Kidney (tissue), 13 donors: ENCODE measurements at regions not wholly inside any gene's neighbourhood (a gene's known extent, or its start where the extent isn't known, plus 50 kb on each side); places are given as distances from the start of the nearest gene placed in this dataset.

Experiments
- DNase-seq, 5 donors: peaks; one replicate each; pipeline ENCODE4 v3.0.0-alpha.2; 2013 to 2020
- FAIRE-seq: peaks from 2 replicates; lab custom pipeline; 2012; peaks lifted over from hg19 to GRCh38; lab: Jason Lieb, UNC
- H3K27ac ChIP-seq, 2 donors: one replicate each; pipeline ENCODE4 v1.7.0; 2013; ENCODE audit warnings: low read depth in 2 of 2, low read length in 2 of 2, inconsistent platforms in 1 of 2
- H3K27me3 ChIP-seq: one replicate; pipeline ENCODE4 v1.7.1; 2013; ENCODE audit warnings: low read length, inconsistent platforms; ENCODE audit not compliant: control insufficient read depth, insufficient read depth
- H3K36me3 ChIP-seq, 3 donors: one replicate each; pipeline versions ENCODE4 v1.7.0 to v1.7.1; 2013; ENCODE audit warnings: low read length in 3 of 3, control low read depth in 1 of 3, inconsistent platforms in 1 of 3; ENCODE audit not compliant: insufficient read depth in 3 of 3, control insufficient read depth in 2 of 3
- H3K4me1 ChIP-seq, 3 donors: one replicate each; pipeline versions ENCODE4 v1.7.0 to v1.7.1; 2013; ENCODE audit warnings: low read length in 3 of 3, inconsistent platforms in 1 of 3, low read depth in 1 of 3; ENCODE audit not compliant: control insufficient read depth in 2 of 3, insufficient read depth in 2 of 3
- H3K4me3 ChIP-seq, 3 donors: one replicate each; pipeline versions ENCODE4 v1.7.0 to v1.8.1; 2013; ENCODE audit warnings: low read length in 3 of 3, control low read depth in 1 of 3, inconsistent platforms in 1 of 3
- H3K9ac ChIP-seq, 3 donors: one replicate each; pipeline versions ENCODE4 v1.7.0 to v1.7.1; 2013; ENCODE audit warnings: low read length in 3 of 3, control low read depth in 1 of 3, inconsistent platforms in 1 of 3
- H3K9me3 ChIP-seq, 3 donors: one replicate each; pipeline versions ENCODE4 v1.7.0 to v1.7.1; 2013; ENCODE audit warnings: low read length in 3 of 3, control low read depth in 1 of 3, inconsistent platforms in 1 of 3; ENCODE audit not compliant: control insufficient read depth in 2 of 3, insufficient read depth in 1 of 3
- CTCF ChIP-seq: IDR thresholded peaks from 3 replicates; pipeline ENCODE4 v1.5.1; 2012; ENCODE audit warnings: mild to moderate bottlenecking, moderate library complexity, borderline replicate concordance; ENCODE audit not compliant: insufficient read depth; ENCODE audit errors: extremely low read depth
- intact Hi-C: fragments of 100-400 bp; cut with DNase I; formaldehyde crosslinking; loops from one replicate; pipeline ENCODE4 v1.11.1; 2022
- donor health status: control.
- donor health status: control.
- donor health status: control.
- donor health status: control.
- donor health status: control.
- donor health status: DM: yes; HTN: yes; CAD: no.
- donor health status: Normal renal cell carcinoma (clear cell type).

- Histone ChIP-seq H3K4me3 (no peak overlapping the region), H3K27me3 (no peaks in the 10 kb centered on the region), H3K4me1 (no peaks in the 10 kb centered on the region), H3K9me3 (no peaks in the 10 kb centered on the region), H3K27ac (no peak overlapping the region), H3K9ac (no peak overlapping the region), H3K36me3 (no peaks in the 10 kb centered on the region)
- intact Hi-C loops, result no loop called here
- TF ChIP-seq CTCF, result no peak
- DNase-seq, result no peak
- FAIRE-seq, result no peak
Measured at GRCh38 chr16:52799149-52799548, 252.2 kb upstream of the TOX3 start.

- H3K4me1 ChIP-seq, result no peaks in the 10 kb centered on the region
- intact Hi-C loops, result no loop called here
- H3K9ac ChIP-seq, result no peak overlapping the region
- FAIRE-seq (no peak), DNase-seq (no peak)
- H3K27me3 ChIP-seq, result no peaks in the 10 kb centered on the region
- H3K36me3 ChIP-seq, result no peaks in the 10 kb centered on the region
- no peak for TF ChIP-seq CTCF
- no peaks in the 10 kb centered on the region for H3K9me3 ChIP-seq
- no peak overlapping the region for H3K4me3 ChIP-seq
- H3K27ac ChIP-seq, result no peak overlapping the region
Measured at GRCh38 chr16:52787709-52788108, 240.8 kb upstream of the TOX3 start.

- H3K9me3 ChIP-seq, result no peaks in the 10 kb centered on the region
- H3K36me3 ChIP-seq, result no peaks in the 10 kb centered on the region
- FAIRE-seq (no peak), DNase-seq (no peak)
- H3K9ac ChIP-seq, result no peak overlapping the region
- H3K4me1 ChIP-seq, result no peaks in the 10 kb centered on the region
- intact Hi-C loops, result no loop called here
- H3K4me3 ChIP-seq, result no peak overlapping the region
- H3K27me3 ChIP-seq, result no peaks in the 10 kb centered on the region
- H3K27ac ChIP-seq, result no peak overlapping the region
- TF ChIP-seq CTCF, result no peak
Measured at GRCh38 chr16:52786091-52786490, 239.1 kb upstream of the TOX3 start.

DNA sequence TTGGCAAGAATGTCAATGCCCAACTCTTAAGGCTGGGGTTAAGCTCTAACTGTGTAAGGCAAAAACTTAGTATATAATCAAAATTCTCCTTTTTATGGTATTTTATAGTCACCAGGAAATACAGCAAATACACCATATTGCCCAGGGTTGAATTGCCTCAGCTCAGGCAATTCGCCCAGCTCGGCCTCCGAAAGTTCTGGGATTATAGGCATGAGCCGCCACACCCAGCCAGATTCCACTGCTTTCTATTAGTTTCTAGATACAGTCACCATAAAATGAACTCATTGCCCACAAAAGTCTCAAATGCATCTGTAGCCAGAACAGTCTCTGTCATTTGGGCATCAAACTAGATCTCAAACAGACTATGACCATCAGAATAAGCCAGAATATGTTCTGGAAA lies 238.7 kb upstream of the TOX3 start:
- H3K9me3 ChIP-seq, result no peaks in the 10 kb centered on the region
- no peak for DNase-seq
- no peak overlapping the region for H3K4me3 ChIP-seq
- H3K4me1 ChIP-seq, result no peaks in the 10 kb centered on the region
- no peak for FAIRE-seq
- no peak overlapping the region for H3K9ac ChIP-seq
- no peaks in the 10 kb centered on the region for H3K36me3 ChIP-seq
- TF ChIP-seq CTCF, result no peak
- H3K27me3 ChIP-seq, result no peaks in the 10 kb centered on the region
- no peak overlapping the region for H3K27ac ChIP-seq
- intact Hi-C loops, result no loop called here
